SK-N-DZ (cell line): ENCODE measurements at regions not wholly inside any gene's neighbourhood (a gene's known extent, or its start where the extent isn't known, plus 50 kb on each side); places are given as distances from the start of the nearest gene placed in this dataset.

Source experiments
- DNase-seq: peaks from one replicate; pipeline ENCODE4 v3.0.0-alpha.2; 2015; ENCODE audit warnings: low spot score

DNA sequence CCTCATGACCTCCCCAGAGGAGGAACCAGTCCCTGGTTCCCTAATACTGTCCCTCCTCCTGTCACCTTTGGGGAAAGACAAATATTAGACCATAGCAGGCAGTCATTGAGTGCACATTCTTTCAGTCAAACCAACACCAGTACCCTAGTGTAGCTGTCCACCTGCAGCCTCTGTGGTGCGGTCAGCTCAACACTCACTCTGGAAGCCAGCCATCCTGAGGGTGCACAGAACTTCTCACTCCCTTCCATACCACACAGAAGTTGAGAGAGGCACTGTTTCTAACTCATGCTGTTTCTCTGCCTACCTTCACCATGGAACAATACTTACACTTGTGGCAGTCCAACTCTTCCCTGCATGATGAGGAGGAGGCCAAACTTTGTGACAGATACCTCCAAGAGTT lies 175.6 kb upstream of the FOXN2 start:
- no peak for DNase-seq

DNA sequence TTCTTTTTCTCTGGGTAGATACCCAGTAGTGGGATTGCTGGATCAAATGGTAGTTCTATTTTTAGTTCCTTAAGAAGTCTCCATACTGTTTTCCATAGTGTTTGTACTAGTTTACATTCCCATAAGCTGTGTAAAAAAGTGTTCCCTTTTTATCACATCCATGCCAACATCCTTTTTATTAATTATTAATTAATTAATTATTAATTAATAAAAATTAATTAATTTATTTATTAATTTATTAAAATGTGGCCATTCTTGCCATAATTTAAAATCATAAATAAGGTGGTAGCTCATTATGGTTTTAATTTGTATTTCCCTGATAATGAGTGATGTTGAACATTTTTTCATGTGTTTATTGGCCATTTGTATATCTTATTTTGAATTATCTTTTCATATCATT lies 173.9 kb upstream of the FOXN2 start:
- no peak for DNase-seq

DNA sequence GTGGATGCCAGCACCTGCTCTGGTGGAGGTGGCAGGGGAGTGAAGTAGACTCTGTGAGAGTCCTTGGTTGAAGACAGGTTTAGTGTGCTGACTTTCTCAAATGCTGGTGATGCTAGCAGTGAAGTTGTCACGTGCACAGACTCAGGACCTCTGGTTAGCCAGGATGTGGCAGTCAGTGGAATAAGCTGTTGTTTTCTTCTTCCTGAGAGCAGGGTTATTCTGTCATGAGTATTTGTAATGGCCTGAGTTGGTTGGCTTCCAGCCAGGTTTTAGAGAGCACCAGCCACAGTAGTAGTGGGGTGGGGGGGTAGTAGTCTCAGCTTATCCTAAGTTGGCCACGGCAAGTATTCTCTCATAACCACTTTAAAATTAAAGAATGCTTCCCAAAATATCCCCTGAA lies 169.7 kb upstream of the FOXN2 start:
- DNase-seq = no peak

DNA sequence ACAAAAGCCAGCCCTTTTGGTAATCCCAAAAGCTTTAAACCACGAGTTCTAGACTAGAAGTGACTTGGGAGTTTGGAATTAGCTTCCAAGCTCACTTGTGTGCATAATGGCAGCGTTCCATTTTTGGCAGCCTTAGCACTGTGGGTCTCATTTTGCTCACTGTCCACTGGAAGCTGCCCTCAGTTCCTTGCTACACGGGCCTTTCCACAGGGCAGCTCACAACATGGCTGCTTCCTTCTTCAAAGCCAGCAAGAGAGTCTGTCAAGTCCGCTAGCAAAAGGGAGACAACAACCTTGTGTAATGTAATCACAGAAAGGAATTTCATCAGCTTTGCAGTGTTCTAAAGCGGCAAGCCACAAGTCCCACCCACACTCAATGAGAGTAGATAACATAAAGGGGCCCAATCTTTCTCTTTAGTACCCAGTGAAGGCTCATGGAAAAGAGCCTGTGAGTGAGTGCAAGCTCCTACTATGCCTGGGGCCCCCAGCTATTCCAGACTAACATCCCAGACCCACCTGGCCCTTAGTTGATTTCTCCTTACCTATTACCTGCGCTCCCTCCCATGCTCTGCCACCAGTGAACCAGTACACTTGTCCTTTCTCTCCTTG lies 168.5 kb upstream of the FOXN2 start:
- no peak for DNase-seq

DNA sequence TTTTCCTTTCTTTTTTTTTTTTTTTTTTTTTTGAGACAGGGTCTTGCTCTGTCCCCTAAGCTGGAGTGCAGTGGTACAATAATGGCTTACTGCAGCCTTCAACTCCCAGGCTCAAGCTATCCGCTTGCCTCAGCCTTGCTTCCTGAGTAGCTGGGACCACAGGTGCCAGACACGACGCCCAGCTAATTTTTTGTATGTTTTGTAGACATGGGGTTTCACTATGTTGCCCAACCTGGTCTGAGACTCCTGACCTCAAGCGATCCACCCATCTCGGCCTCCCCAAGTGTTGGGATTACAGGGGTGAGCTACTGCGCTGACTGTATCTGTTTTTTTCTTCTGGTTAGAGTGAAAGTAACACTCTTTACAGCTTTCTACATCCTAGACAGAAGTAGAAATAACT lies 167.9 kb upstream of the FOXN2 start:
- DNase-seq = no peak

DNA sequence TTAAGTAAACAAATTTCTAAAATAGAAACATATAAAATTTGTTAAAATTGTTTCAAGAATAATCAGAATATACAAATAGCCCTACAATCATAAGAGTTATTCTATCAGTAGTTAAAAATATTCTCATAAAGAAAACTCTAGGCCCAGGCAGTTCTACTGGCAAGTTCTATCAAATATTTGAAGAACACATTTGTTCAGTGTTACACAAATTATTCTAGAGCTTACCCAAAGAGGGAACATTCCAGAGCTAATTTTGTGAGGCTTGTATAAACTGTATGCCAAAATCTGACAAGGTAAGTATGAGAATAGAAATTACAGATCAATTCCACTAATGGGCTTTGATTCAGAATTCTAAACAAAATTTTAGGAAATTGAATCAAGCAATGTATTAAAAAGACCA lies 166.8 kb upstream of the FOXN2 start:
- no peak for DNase-seq

DNA sequence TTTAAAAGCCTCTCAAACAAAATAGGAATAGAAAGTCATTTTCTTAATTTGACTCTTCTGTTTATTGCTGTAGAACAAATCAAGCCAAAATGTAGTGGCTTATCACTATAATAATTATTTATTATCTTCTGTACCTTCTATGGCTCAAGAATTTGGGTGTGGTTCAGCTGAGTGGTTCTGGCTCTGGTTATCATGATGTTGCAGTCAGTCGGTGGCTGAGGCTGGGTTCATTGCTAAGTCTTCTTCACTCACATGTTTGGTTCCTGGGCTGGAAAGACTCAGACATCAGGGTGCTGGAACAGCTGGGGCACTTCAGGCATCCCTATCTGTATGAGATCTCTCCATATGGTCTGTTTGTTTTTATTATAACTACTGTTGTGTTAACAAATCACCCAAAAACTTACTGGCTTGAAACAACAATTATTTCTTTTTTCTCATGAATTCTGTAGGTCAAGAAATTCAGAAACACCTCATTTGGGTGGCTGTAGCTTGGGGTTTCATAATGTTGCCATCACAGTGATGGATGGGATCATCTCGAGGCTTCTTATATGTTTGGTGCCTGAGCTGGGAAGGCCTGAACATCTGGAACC lies 165.5 kb upstream of the FOXN2 start:
- no peak for DNase-seq

DNA sequence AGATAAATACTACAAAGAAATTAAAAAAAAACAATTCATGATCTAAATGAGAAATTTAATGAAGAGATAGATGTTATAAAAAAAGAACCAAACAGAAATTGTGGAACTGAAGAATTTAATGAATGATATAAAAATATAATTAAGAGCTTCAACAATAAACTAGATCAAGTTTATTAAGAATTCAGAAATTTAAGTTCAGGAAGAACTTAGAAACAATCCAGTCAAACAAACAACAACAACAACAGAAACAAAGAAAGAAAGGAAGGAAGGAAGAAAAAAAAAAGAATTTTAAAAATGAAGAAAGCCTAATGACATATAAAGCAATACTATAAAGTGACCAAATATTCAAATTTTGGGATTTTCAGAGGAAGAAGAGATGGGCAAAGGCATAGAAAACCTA lies 157.3 kb upstream of the FOXN2 start:
- DNase-seq = no peak

DNA sequence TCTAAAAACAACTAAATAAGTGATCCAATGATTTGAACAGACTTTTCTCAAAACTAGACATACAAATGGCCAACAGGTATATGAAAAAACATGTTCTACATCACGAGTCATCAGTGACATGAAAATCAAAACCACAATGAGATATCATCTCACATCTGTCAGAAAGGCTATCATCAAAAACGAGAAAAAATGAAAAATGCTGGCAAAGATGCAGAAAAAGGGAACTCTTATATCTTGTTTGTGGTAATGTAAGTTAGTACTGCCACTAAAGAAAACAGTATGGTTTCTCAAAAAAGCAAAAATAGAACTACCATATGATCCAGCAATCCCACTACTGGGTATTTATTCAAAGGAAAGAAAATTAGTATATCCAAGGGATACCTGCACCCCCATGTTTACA lies 152.9 kb upstream of the FOXN2 start:
- no peak for DNase-seq

DNA sequence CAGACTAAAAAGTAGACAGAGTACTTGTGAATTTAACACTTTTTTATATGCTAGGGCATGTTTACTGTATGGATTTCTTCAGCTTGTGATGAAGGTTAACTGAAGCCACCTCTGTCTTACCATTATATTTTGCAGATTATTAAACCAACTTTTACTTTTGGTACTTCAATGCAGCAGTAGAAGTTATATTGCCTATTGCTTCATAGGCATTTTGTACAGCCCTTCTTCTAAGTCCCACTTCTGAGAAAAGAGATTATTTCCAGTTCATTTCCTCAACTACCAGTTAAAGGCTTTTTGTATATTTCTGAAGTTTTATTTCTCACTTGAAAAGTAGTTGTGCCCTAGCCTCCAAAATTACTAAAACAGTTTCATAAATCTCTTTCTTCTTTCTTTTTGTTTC lies 151.7 kb upstream of the FOXN2 start:
- no peak for DNase-seq

DNA sequence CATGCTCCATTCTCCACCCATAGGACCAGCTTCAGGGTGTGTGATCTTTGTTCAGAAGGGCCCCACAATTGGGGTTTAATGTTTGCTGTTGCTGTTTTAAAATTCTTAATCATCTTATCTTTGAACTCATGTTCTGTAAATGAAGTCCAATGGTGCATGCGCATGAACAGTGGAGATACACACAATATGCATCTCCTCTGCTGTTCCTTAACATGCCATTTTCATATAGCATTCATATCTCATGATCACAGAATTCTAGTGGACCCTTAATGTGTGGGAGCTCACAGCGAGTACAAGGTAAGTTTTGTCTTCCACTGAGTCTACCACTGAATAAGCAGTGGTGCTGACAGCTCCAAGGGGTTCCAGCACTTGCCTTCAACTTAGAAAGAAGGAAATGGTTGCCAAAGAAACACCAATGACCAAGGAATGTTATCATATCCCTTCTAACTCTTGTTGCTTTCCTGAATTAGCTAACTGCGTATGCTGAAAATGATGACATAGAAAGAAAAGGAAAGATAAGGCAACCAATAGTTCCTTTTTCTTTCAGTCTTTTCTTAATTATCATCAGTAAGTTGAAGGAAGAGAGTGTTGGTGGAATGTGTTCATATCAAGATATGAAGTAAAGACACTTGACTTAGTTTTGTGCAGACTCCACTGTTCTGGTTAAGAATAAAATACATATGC lies 149.3 kb upstream of the FOXN2 start:
- DNase-seq = no peak

DNA sequence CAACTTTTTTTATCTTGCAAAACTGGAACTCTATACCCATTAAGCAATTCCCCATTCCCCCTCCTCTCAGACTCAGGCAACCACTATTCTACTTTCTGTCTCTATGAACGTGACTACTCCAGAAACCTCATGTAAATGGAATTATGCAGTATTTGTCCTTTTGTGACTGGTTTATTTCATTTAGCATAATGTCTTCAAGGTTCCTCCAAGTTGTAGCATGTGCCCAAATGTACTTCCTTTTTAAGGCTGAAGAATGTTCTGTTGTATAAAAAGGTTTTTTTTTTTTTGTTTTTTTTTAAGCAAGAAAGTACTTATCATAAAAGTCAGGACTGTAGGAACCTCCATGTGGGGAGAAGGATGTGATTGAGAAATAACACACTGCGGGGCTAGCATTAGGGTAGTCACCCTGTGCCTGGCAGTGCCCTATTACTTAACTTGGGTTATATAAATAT lies 145.3 kb upstream of the FOXN2 start:
- DNase-seq = no peak

DNA sequence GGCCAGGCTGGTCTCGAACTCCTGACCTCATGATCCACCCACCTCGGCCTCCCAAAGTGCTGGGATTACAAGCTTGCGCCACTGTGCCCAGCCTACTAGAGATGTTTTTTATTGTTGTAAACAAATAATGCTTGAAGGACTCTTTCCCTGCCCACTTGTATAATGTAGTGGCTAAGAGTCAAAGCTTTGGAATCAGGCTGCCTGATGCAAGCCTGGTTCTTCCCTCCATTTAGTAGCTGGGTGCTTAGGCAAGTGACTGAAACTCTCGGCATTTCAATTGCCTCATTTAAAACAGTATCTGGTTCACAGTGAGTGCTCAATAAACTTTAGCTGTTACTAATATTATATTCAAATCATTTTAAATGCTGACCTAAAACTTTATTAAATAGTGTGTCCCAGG lies 144.2 kb upstream of the FOXN2 start:
- no peak for DNase-seq

DNA sequence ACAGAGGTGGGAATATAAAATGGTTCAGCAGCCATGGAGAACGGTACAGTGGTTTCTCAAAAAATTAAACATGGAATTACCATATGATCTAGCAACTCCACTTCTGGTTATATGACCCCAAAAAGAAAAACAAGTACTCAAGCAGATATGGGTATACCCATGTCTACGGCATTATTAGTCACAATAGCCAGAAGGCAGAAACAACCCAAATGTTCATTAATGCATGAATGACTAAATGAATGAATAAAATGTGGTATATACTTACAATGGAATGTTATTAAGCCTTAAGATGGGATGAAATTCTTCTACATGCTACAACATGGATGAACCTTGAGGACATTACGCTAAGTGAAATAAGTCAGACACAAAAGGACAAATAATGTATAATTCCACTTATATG lies 141.3 kb upstream of the FOXN2 start:
- no peak for DNase-seq

DNA sequence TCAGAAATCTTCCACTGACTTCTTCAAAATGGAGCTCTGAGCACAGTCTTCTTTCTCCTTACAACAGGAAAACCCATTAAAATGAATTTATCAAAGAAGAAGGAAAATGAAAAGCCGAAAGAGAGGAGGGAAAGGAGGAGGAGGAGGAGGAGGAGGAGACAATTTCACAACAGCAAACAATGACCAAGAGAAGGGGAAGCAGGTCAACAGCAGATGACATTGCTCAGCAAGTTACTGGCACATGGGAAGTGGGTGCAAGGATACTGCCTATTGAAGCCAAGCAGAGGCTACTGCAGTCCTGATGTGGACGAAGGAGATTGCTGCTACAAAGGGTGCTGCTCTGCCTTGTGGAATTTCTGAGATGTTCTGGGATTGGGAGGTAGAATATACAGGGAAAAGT lies 140.0 kb upstream of the FOXN2 start:
- no peak for DNase-seq

DNA sequence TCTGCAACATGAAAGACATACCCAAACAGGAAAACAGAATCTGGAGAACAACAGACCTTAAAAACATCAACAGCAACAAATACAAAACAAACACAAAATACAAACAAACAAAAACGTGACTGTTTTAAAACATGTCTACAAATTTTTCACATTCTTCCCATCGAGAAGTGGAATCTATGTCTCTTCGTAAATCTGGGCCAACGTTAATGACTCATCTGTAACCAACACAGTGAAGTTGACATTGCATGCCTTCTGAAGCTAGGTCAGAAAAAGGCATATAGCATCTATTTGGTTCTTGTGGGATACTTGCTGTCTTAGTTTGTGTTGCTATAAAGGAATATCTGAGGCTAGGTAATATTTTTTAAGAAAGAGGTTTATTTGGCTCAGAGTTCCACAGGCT lies 139.2 kb upstream of the FOXN2 start:
- DNase-seq = no peak

DNA sequence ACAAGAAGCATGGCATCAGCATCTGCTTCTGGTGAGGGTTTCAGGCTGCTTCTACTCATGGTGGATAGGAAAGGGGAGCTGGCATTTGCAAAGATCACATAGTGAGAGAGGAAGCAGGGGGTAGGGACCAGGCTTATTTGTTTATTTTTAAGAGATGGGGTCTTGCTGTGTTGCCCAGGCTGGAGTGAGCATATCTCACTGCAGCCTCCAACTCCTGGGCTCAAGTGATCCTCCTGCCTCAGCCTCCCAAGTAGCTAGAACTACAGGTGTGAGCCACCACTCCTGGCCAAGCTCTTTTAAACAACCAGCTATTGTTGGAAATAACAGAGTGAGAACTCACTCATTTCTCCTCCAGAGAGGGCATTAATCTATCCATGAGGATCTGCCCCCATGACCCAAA lies 138.8 kb upstream of the FOXN2 start:
- DNase-seq = no peak

DNA sequence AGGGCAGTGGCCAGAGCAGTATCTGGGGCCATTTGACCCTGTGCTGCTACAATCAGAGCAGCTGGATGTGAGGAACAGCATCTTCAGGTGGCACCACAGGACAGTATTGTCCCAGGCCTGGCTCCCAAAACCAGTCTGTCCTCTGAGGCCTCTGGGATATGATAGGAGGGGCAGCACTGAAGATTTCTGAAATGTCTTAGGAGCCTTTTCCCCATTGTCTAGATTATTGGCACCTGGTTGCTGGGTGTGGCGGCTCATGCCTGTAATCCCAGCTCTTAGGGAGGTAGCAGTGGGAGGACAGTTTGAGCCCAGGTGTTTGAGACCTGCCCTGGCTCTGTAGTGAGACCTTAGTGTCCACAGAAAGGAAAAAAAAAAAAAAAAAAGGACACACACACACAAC lies 137.6 kb upstream of the FOXN2 start:
- DNase-seq = no peak

DNA sequence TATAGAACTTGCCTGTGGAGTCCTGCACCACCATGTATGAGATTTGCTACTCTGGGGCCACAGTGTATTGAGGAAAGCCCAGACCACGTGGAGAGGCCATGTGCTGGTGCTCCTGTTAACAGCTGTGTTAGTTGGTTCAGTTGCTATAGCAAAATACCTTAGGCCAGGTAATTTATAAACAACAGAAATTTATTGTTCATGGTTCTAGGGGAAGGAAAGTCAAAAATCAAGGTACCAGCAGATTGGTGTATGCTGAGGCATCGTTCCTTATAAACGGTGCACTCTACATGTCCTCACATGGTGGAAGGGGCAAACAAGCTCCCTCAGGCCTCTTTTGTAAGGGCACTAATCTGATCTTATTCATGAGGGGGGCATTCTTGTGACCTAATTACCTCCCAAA lies 135.9 kb upstream of the FOXN2 start:
- no peak for DNase-seq

DNA sequence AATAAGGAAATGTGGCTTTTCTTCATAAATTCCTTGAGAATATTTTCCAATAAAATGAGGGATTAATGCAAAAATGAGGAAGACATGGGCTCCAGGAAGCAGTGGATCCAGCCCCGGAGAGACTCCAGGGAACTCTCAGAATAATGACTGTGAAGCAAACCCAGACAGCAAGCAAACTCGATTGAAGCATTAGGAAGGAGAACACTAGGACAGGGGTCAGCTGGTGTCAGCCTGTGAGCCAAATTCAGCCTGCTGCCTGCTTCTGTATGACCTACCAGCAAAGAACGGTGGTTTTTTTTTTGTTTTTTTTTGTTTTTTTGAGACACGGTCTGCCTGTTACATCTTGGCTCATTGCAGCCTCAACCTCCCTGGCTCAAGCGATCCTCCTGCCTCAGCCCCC lies 133.9 kb upstream of the FOXN2 start:
- DNase-seq = no peak

DNA sequence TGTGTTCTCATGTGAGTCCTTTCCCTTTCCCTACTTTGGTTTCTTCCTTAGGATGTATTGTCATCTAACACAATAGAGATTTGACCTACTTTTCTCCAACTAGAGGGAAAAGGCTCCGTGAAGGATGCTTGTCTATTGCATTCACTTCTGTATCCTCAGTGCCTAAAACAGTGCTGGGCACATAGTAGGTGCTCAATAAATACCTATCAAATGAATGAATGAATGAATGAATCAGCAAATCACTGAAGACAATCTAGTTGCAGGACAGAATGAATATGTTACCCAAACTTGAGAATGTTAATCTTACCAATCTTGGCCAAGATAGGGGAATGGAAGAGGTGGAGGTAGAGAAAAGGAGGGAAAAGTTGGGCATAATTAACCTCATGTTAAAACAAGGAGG lies 131.2 kb upstream of the FOXN2 start:
- DNase-seq = no peak

DNA sequence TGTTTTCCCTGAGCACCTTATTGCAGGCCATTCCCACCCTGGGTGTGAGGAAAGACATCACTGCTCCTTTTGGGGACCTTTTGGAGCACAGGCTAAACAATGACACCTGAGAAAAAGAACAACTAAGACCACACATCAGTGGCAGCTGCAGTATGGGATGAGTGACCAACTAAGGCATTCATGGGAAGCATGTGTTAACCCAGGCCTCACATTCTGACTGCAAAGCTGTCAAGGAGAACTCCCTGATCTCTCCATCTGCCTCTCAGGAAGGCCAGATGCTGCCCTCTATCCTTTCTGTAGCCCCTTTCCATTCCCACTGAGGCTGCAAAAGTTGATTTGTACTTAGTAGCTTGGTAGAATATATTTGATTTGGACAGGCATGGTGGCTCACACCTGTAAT lies 130.5 kb upstream of the FOXN2 start:
- DNase-seq = no peak

DNA sequence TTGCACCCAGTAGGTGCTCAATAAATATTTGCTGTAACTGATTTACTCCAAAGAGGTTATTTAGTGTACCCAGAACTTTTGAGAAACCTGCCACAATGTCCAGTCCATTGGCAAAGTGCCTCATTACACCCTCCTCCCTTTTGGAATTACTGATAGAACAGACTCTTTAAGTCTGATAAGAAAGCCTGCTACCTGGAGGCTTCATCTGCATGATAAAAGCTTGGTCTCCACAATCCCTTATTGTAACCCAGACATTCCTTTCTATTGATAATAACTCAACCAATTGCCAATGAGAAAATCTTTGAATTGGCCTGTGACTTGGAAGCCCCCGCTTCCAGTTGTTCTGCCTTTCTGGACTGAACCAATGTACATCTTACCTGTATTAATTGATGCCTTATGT lies 127.0 kb upstream of the FOXN2 start:
- no peak for DNase-seq
